ENCODE measurements at regions not wholly inside any gene's neighbourhood (a gene's known extent, or its start where the extent isn't known, plus 50 kb on each side); places are given as distances from the start of the nearest gene placed in this dataset.

GRCh38 chr14:53209370-53209769 lies 56.2 kb upstream of the DDHD1 start:
- DNase-seq (no peak), ATAC-seq (no peak)
- H3K4me1 ChIP-seq (ENCODE audit: low read depth): no peaks in the 10 kb centered on the region
- no peaks in the 10 kb centered on the region for H3K36me3 ChIP-seq (ENCODE audit: low read depth)
- intact Hi-C loops (cut with DNase I, micrococcal nuclease): no loop called here
- TF ChIP-seq, protein P1, sequence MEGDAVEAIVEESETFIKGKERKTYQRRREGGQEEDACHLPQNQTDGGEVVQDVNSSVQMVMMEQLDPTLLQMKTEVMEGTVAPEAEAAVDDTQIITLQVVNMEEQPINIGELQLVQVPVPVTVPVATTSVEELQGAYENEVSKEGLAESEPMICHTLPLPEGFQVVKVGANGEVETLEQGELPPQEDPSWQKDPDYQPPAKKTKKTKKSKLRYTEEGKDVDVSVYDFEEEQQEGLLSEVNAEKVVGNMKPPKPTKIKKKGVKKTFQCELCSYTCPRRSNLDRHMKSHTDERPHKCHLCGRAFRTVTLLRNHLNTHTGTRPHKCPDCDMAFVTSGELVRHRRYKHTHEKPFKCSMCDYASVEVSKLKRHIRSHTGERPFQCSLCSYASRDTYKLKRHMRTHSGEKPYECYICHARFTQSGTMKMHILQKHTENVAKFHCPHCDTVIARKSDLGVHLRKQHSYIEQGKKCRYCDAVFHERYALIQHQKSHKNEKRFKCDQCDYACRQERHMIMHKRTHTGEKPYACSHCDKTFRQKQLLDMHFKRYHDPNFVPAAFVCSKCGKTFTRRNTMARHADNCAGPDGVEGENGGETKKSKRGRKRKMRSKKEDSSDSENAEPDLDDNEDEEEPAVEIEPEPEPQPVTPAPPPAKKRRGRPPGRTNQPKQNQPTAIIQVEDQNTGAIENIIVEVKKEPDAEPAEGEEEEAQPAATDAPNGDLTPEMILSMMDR (IDR thresholded peaks at IDR 0.05): no peak
- no peaks in the 10 kb centered on the region for H3K9me3 ChIP-seq
- H3K4me3 ChIP-seq: no peak overlapping the region

Measured in mucosa of descending colon (tissue), 3 donors.